Fibroblast of pulmonary artery (primary cell): ENCODE measurements at regions not wholly inside any gene's neighbourhood (a gene's known extent, or its start where the extent isn't known, plus 50 kb on each side); places are given as distances from the start of the nearest gene placed in this dataset.

Experiments
- DNase-seq: peaks from one replicate; pipeline ENCODE4 v3.0.0-alpha.2; 2010; ENCODE audit warnings: low read depth
- H3K4me3 ChIP-seq: replicated peaks from 2 replicates; pipeline ENCODE4 v1.5.1; 2011; ENCODE audit warnings: low read depth, mild to moderate bottlenecking, control low read depth, low read length, moderate library complexity
- CTCF ChIP-seq: IDR thresholded peaks from 2 replicates; pipeline ENCODE4 v1.5.1; 2011; ENCODE audit warnings: mild to moderate bottlenecking, control low read depth, low read length, inconsistent platforms; ENCODE audit errors: missing control alignments

GRCh38 chr20:51258582-51259165, 235.8 kb upstream of the KCNG1 start:
- TF ChIP-seq CTCF, result no peak

GRCh38 chr20:51255417-51255816, 232.5 kb upstream of the KCNG1 start:
- no peak for TF ChIP-seq CTCF
- no peak for DNase-seq
- no peak overlapping the region for H3K4me3 ChIP-seq

More at GRCh38 chr20:51258582-51259165, 235.8 kb upstream of the KCNG1 start:
- peak; percentile 7 for DNase-seq
- H3K4me3 ChIP-seq, result no peak overlapping the region

- no peak overlapping the region for H3K4me3 ChIP-seq
- no peak for TF ChIP-seq CTCF
- DNase-seq, result no peak
Measured at GRCh38 chr20:51253280-51253679, 230.4 kb upstream of the KCNG1 start.

GRCh38 chr20:51249781-51250180, 226.9 kb upstream of the KCNG1 start:
- TF ChIP-seq CTCF, result no peak
- no peak for DNase-seq
- H3K4me3 ChIP-seq, result no peak overlapping the region

- H3K4me3 ChIP-seq, result no peak overlapping the region
- DNase-seq, result no peak
- no peak for TF ChIP-seq CTCF
Measured at GRCh38 chr20:51249215-51249614, 226.3 kb upstream of the KCNG1 start.

GRCh38 chr20:51244466-51244865, 221.6 kb upstream of the KCNG1 start:
- DNase-seq, result no peak
- no peak for TF ChIP-seq CTCF
- H3K4me3 ChIP-seq, result no peak overlapping the region

GRCh38 chr20:51238675-51239305, 215.9 kb upstream of the KCNG1 start:
- no peak overlapping the region for H3K4me3 ChIP-seq
- no peak for TF ChIP-seq CTCF
- DNase-seq, result no peak
